Activated naive CD4-positive, alpha-beta T cell treated with anti-CD3 and anti-CD28 coated beads, Interleukin-2, amount 10 ng/mL, durations not matched to agents 7 days and 5 days (primary cell): ENCODE measurements at regions not wholly inside any gene's neighbourhood (a gene's known extent, or its start where the extent isn't known, plus 50 kb on each side); places are given as distances from the start of the nearest gene placed in this dataset.

Experiments
- CTCF ChIA-PET: fragments of 350-600 bp; sonication (Branson Sonifier 250); formaldehyde crosslinking; loops from one replicate; lab custom pipeline; 2021; ENCODE audit warnings: antibody characterized with exemption; lab: Charles Lee
- DNase-seq: peaks from one replicate; pipeline ENCODE4 v3.0.0-alpha.2; 2020
- H3K27ac Mint-ChIP-seq: one replicate; pipeline ENCODE4 v1.8.0; 2021; ENCODE audit warnings: mild to moderate bottlenecking, moderate library complexity, mixed read lengths
- H3K27me3 Mint-ChIP-seq: one replicate; pipeline ENCODE4 v1.8.0; 2021; ENCODE audit warnings: mild to moderate bottlenecking, mixed read lengths
- H3K36me3 Mint-ChIP-seq: one replicate; pipeline ENCODE4 v1.8.0; 2021; ENCODE audit warnings: mixed read lengths
- H3K4me1 Mint-ChIP-seq: one replicate; pipeline ENCODE4 v1.8.0; 2021; ENCODE audit warnings: mixed read lengths
- H3K4me3 Mint-ChIP-seq: one replicate; pipeline ENCODE4 v1.8.0; 2021; ENCODE audit warnings: mild to moderate bottlenecking, moderate library complexity, mixed read lengths
- H3K9me3 Mint-ChIP-seq: one replicate; pipeline ENCODE4 v1.8.0; 2021; ENCODE audit warnings: mixed read lengths

DNA sequence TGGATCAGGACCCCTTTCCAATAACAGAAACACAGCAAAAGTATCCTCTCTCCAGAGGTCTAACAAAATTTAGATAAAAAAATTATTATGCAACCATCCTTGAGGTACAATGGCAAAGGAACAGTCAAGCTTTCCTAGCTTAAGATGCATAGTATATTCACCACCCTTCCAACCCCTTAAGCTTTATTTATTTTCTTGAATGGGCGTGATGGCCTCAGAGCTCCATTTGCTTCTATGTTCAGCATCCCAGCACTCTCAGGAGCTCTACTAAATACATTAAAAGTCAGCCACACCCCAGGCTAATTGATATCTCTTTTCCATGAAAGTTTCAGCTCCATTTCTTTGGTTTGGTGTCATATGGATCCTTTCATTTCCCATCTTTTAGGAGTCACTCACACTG lies 1335.2 kb upstream of the ZEB2 start:
- H3K4me1 Mint-ChIP-seq: no peaks in the 10 kb centered on the region
- no peaks in the 10 kb centered on the region for H3K36me3 Mint-ChIP-seq
- no peak for DNase-seq
- H3K9me3 Mint-ChIP-seq: no peaks in the 10 kb centered on the region
- H3K4me3 Mint-ChIP-seq: no peak overlapping the region
- CTCF ChIA-PET: no interaction called here
- H3K27ac Mint-ChIP-seq: no peak overlapping the region
- H3K27me3 Mint-ChIP-seq: no peaks in the 10 kb centered on the region

GRCh38 chr2:145854039-145854755 lies 1334.3 kb upstream of the ZEB2 start:
- no peaks in the 10 kb centered on the region for H3K4me1 Mint-ChIP-seq
- CTCF ChIA-PET: no interaction called here
- no peaks in the 10 kb centered on the region for H3K36me3 Mint-ChIP-seq
- no peaks in the 10 kb centered on the region for H3K9me3 Mint-ChIP-seq
- no peak overlapping the region for H3K4me3 Mint-ChIP-seq
- no peaks in the 10 kb centered on the region for H3K27me3 Mint-ChIP-seq
- DNase-seq: no peak
- no peak overlapping the region for H3K27ac Mint-ChIP-seq

DNA sequence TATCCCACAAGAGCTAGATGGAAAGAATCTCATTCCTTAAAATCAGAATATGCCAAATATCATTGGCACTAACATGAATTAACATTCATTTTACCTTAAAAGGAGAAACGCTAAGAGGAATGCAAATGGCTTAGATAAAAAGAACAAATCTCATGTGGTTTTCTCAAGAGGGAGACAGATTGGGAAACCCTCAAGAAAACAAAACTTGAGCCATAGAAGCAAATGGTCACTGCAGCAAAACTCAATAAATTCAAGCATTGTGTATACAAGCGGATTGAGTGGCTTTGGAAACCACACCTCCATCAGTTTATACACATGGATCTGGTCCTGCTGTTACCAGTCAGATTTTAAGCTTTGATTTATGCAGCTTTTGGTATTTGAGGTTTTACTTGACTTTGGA lies 1331.8 kb upstream of the ZEB2 start:
- CTCF ChIA-PET: no interaction called here
- no peaks in the 10 kb centered on the region for H3K4me1 Mint-ChIP-seq
- no peaks in the 10 kb centered on the region for H3K36me3 Mint-ChIP-seq
- H3K27me3 Mint-ChIP-seq: no peaks in the 10 kb centered on the region
- no peaks in the 10 kb centered on the region for H3K9me3 Mint-ChIP-seq
- DNase-seq: no peak
- H3K27ac Mint-ChIP-seq: no peak overlapping the region
- H3K4me3 Mint-ChIP-seq: no peak overlapping the region

DNA sequence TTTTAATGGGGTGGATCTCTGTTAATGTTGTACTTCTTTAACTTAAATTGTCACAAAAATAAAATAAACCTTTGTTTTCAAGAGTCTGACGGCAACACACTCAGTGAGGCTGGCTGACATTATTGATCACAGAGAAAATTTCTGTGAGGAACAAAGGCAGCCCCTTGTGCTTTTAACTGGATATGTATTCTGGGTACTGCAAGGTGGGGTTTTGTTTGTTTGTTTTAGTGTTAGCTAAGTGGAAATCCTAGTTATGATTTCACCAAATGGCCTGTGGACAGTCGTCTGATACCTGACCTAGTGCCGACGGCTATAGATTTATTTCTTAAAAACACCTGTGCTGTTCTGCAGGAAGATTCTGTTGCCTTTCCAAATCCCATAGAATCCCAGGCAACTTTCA lies 1329.5 kb upstream of the ZEB2 start:
- H3K4me1 Mint-ChIP-seq: no peaks in the 10 kb centered on the region
- DNase-seq: no peak
- H3K27me3 Mint-ChIP-seq: no peaks in the 10 kb centered on the region
- H3K4me3 Mint-ChIP-seq: no peak overlapping the region
- H3K36me3 Mint-ChIP-seq: no peaks in the 10 kb centered on the region
- no peak overlapping the region for H3K27ac Mint-ChIP-seq
- no peaks in the 10 kb centered on the region for H3K9me3 Mint-ChIP-seq
- CTCF ChIA-PET: no interaction called here

DNA sequence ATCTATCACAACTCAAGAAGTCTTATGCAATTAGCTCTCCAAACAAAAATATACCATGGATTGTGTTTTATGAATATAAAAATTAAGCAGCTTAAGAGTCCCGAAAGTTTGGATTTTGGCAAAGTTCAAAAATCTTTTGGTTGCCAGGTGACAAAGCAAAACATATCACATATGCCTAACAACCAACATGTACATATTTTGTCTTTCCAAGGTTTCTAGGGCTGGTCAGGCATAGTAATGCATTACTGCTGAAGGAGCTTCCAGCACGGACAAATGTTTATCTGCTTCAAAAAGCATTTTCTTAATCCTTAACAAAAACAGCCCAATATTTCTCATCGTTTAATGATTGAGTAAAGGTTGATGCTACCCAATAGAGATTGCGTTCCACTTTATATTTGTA lies 1327.1 kb upstream of the ZEB2 start:
- no peak for DNase-seq
- no peak overlapping the region for H3K27ac Mint-ChIP-seq
- H3K4me1 Mint-ChIP-seq: no peaks in the 10 kb centered on the region
- CTCF ChIA-PET: no interaction called here
- H3K4me3 Mint-ChIP-seq: no peak overlapping the region
- H3K27me3 Mint-ChIP-seq: no peaks in the 10 kb centered on the region
- H3K9me3 Mint-ChIP-seq: peaks cover 2% of the 10 kb centered on the region
- no peaks in the 10 kb centered on the region for H3K36me3 Mint-ChIP-seq

DNA sequence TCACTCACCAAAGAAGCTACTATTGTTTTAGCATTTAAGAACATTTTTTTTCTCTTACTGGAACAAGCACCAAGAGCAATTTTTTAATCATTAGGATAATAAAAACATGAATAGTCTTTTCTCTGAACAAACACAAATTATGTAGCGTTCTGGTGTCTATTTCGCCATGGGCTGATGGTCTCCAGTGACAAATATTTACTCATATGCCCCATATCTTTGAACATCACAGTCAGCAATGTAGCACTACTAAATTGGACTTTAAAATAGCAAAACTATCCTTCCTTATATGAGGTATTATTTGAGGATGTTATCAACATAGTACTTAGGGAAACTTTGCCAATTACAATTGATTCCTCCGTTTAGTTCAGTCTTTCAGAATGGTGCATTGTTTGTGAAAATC lies 1326.0 kb upstream of the ZEB2 start:
- CTCF ChIA-PET: no interaction called here
- H3K27me3 Mint-ChIP-seq: no peaks in the 10 kb centered on the region

DNA sequence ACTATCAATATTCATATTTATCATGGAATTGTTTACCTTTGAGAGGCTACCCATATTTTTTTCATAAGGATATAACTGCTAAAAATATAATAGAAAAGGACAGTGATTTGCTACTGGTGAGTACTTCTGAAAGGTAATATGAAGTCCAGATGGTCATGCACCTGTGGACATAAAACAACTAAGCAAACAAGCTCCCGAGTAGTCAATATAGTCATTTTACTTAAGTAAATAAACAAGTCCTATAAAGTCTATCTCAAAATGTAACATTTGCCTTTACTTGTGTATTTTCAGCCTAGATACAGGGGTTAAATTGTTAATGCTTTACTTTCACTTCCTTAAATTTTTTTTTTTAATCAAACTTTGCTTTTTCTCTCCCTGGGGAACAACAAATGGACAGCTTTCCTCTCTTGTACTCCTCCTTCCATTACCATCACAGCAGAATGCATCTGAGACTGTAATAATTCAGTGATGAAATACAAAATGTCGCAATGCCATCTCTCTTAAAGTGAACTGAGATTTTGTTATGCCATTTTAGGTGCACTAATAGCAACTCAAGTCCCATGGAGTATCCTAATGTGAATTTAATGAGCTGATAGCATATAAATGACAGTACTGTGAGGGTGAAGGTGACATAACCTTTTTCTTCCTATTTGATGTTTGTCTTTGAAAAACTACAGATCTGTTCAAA lies 1325.4 kb upstream of the ZEB2 start:
- Mint-ChIP-seq H3K4me3 (no peak overlapping the region), H3K36me3 (no peaks in the 10 kb centered on the region), H3K9me3 (peaks cover 2% of the 10 kb centered on the region), H3K27ac (no peak overlapping the region), H3K4me1 (no peaks in the 10 kb centered on the region), H3K27me3 (no peaks in the 10 kb centered on the region)
- CTCF ChIA-PET: no interaction called here
- no peak for DNase-seq

More for the DNA sequence above, 1326.0 kb upstream of the ZEB2 start:
- H3K4me1 Mint-ChIP-seq: no peaks in the 10 kb centered on the region
- H3K9me3 Mint-ChIP-seq: peaks cover 2% of the 10 kb centered on the region
- H3K36me3 Mint-ChIP-seq: no peaks in the 10 kb centered on the region
- H3K4me3 Mint-ChIP-seq: no peak overlapping the region
- no peak for DNase-seq
- H3K27ac Mint-ChIP-seq: no peak overlapping the region

- no peak for DNase-seq
- CTCF ChIA-PET: no interaction called here
- Mint-ChIP-seq H3K4me1 (no peaks in the 10 kb centered on the region), H3K4me3 (no peak overlapping the region), H3K9me3 (peaks cover 4% of the 10 kb centered on the region), H3K27me3 (no peaks in the 10 kb centered on the region), H3K27ac (no peak overlapping the region), H3K36me3 (no peaks in the 10 kb centered on the region)
Measured at GRCh38 chr2:145841973-145842372, 1322.1 kb upstream of the ZEB2 start.

DNA sequence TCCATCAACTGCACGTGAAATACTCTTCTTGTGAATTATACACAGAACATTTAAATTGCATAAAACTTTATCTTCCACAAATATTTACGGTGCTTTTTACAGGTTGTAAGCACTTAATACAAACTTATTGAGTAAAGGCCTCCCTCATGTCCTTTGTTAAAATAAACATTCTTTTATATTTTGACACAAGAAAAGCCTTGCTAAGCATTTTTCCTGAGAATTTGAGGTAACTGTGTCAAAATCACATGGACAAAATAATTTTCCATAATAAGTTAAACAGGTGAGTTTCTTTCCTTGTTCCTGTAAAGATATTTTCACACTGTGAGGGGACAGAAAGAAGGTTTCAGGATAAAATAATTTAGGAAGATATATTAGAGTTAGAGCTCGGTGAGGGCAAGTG lies 1317.1 kb upstream of the ZEB2 start:
- Mint-ChIP-seq H3K4me1 (no peaks in the 10 kb centered on the region), H3K4me3 (no peak overlapping the region), H3K27ac (no peak overlapping the region), H3K27me3 (no peaks in the 10 kb centered on the region), H3K9me3 (peaks cover 2% of the 10 kb centered on the region), H3K36me3 (no peaks in the 10 kb centered on the region)
- CTCF ChIA-PET: no interaction called here
- no peak for DNase-seq

GRCh38 chr2:145835665-145836064 lies 1315.7 kb upstream of the ZEB2 start:
- Mint-ChIP-seq H3K4me1 (no peaks in the 10 kb centered on the region), H3K9me3 (peaks cover 2% of the 10 kb centered on the region), H3K36me3 (no peaks in the 10 kb centered on the region), H3K27me3 (no peaks in the 10 kb centered on the region), H3K27ac (no peak overlapping the region), H3K4me3 (no peak overlapping the region)
- CTCF ChIA-PET: no interaction called here
- no peak for DNase-seq

- no peak overlapping the region for H3K4me3 Mint-ChIP-seq
- H3K9me3 Mint-ChIP-seq: no peaks in the 10 kb centered on the region
- H3K4me1 Mint-ChIP-seq: no peaks in the 10 kb centered on the region
- H3K36me3 Mint-ChIP-seq: no peaks in the 10 kb centered on the region
- no peak overlapping the region for H3K27ac Mint-ChIP-seq
- CTCF ChIA-PET: no interaction called here
- H3K27me3 Mint-ChIP-seq: no peaks in the 10 kb centered on the region
- no peak for DNase-seq
Measured at GRCh38 chr2:145832681-145833080, 1312.8 kb upstream of the ZEB2 start.

DNA sequence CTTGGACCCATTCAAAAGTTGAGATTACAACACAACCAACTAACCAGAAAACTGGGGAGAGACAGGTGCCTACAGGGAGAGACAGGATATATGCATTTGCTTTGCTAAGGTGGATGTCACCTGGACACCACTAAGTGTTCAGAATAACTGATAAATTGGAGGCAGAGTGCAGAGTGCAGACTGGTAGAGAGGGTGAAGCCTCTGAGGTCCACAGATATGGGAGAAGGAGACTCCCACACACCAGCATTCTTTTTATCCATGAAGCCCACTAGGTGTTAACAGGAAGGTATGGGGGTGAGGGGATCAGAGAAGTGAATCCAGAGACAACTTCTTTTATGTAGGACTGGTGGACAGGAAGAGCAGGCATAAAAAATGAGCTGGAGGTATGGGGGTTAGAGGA lies 1310.0 kb upstream of the ZEB2 start:
- H3K36me3 Mint-ChIP-seq: no peaks in the 10 kb centered on the region
- H3K4me3 Mint-ChIP-seq: no peak overlapping the region
- DNase-seq: no peak
- H3K4me1 Mint-ChIP-seq: no peaks in the 10 kb centered on the region
- no peak overlapping the region for H3K27ac Mint-ChIP-seq
- no peaks in the 10 kb centered on the region for H3K27me3 Mint-ChIP-seq
- peaks cover 6% of the 10 kb centered on the region for H3K9me3 Mint-ChIP-seq
- CTCF ChIA-PET: no interaction called here

DNA sequence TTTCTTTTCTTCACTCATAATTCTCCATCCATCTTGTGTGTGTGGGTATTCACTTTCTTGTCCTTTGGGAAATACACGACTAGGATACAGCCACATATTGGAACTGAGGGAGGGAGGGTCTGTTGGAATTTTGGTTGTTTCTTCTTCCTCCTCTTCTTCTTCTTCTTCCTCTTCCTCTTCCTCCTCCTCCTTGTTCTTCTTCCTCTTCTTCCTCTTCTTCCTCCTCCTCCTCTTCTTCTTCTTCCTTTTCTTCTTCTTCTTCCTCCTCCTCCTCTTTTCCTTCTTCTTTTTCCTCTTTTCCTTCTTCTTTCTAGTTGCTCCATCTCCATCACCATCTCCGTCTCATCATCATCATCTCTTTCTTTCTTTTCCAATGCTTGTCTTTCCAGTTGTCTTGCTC lies 1307.3 kb upstream of the ZEB2 start:
- CTCF ChIA-PET: no interaction called here
- Mint-ChIP-seq H3K27me3 (no peaks in the 10 kb centered on the region), H3K27ac (no peak overlapping the region), H3K4me3 (no peak overlapping the region), H3K4me1 (no peaks in the 10 kb centered on the region), H3K9me3 (peaks cover 6% of the 10 kb centered on the region), H3K36me3 (no peaks in the 10 kb centered on the region)
- no peak for DNase-seq

- CTCF ChIA-PET: no interaction called here
- Mint-ChIP-seq H3K4me1 (no peaks in the 10 kb centered on the region), H3K27ac (no peak overlapping the region), H3K36me3 (no peaks in the 10 kb centered on the region), H3K4me3 (no peak overlapping the region), H3K27me3 (no peaks in the 10 kb centered on the region), H3K9me3 (peaks cover 9% of the 10 kb centered on the region)
- no peak for DNase-seq
Measured at GRCh38 chr2:145824384-145824783, 1304.5 kb upstream of the ZEB2 start.

DNA sequence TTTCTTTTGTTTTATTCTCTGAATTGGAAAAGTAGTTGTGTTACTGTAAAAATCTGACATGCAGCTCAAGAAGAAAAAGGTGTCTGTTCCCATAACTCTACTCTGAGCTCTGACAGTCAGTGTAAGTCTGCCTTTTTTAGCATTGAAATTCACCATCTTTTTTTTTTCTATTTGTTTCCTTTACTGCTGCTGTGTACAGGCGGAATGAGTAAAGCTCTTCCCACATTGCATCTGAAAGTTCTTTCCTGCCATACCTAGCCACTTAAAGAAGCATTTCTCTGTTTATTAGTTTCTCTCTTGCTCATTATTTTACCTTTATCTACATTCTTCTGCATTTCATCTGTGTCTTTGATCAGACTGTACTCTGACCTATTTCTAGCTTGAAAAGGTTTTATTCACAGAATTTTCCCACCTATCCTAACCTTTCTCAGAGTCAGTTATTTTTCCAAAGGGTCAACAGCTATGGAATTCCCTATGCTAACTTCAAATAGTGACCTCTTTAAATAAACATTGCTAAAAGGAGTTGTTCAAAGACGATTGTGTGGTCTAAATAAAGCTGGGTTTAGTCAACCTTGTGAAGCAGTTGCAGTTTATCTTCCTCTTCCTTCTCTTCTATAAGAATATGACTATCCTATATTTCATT lies 1303.1 kb upstream of the ZEB2 start:
- Mint-ChIP-seq H3K27ac (no peak overlapping the region), H3K9me3 (peaks cover 9% of the 10 kb centered on the region), H3K36me3 (no peaks in the 10 kb centered on the region), H3K4me1 (no peaks in the 10 kb centered on the region), H3K4me3 (no peak overlapping the region), H3K27me3 (no peaks in the 10 kb centered on the region)
- CTCF ChIA-PET: no interaction called here
- no peak for DNase-seq
